ENCODE measurements at regions not wholly inside any gene's neighbourhood (a gene's known extent, or its start where the extent isn't known, plus 50 kb on each side); places are given as distances from the start of the nearest gene placed in this dataset.

DNA sequence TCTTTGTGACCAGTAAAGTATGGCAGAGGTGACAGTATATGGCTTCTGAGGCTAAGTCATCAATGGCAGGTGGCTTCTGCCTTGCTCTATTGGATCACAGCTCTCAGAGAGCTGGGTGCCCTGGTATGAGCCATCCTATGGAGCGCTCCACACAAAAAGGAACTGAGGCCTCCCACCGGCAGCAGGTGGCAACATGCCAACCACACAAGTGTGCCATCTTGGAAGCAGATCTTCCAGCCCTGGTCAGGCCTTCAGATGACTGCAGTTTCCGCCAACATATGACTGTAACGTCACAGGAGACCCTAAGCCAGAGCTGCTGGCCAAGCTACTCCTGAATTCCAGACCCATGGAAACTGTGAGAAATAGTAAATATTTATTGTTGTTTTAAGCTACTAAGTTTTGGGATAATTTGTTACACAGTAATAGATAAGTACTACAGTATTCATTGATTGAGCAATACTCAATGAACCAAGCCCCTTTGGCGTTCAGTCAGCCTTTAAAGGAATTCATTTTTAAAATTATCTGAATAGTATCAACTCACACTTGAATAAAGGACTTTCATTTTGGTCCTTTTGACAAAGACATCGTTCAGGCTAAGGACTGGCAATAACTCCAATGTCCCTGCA lies 69.4 kb upstream of the LHX1 start:
- TF ChIP-seq TAF1 (IDR thresholded peaks at IDR 0.05; ENCODE audit: borderline replicate concordance, insufficient read depth, low read length) (no peak), POLR2AphosphoS5 (IDR thresholded peaks at IDR 0.05; ENCODE audit: low read depth, low read length) (no peak), SIN3A (IDR thresholded peaks at IDR 0.05; ENCODE audit: borderline replicate concordance, insufficient read depth, low read length) (no peak)
- TF ChIP-seq, protein P1, sequence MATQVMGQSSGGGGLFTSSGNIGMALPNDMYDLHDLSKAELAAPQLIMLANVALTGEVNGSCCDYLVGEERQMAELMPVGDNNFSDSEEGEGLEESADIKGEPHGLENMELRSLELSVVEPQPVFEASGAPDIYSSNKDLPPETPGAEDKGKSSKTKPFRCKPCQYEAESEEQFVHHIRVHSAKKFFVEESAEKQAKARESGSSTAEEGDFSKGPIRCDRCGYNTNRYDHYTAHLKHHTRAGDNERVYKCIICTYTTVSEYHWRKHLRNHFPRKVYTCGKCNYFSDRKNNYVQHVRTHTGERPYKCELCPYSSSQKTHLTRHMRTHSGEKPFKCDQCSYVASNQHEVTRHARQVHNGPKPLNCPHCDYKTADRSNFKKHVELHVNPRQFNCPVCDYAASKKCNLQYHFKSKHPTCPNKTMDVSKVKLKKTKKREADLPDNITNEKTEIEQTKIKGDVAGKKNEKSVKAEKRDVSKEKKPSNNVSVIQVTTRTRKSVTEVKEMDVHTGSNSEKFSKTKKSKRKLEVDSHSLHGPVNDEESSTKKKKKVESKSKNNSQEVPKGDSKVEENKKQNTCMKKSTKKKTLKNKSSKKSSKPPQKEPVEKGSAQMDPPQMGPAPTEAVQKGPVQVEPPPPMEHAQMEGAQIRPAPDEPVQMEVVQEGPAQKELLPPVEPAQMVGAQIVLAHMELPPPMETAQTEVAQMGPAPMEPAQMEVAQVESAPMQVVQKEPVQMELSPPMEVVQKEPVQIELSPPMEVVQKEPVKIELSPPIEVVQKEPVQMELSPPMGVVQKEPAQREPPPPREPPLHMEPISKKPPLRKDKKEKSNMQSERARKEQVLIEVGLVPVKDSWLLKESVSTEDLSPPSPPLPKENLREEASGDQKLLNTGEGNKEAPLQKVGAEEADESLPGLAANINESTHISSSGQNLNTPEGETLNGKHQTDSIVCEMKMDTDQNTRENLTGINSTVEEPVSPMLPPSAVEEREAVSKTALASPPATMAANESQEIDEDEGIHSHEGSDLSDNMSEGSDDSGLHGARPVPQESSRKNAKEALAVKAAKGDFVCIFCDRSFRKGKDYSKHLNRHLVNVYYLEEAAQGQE (IDR thresholded peaks at IDR 0.05; ENCODE audit: insufficient read depth in 1 of 2, low read depth in 2 of 2, low read length in 2 of 2): no peak
